PC-9 (cell line): ENCODE measurements at regions not wholly inside any gene's neighbourhood (a gene's known extent, or its start where the extent isn't known, plus 50 kb on each side); places are given as distances from the start of the nearest gene placed in this dataset.

Experiments used
- BruUV-seq: library from RNA; stranded (reverse); fragments of 400-500 nt; replicated peaks from 2 replicates; lab custom pipeline; 2021; lab: Mats Ljungman, UMichigan
- CTCF ChIA-PET: fragments of 300-600 bp; sonication (Branson Sonifier 250); formaldehyde crosslinking; loops from one replicate; lab custom pipeline; 2022; ENCODE audit warnings: antibody characterized with exemption; lab: Charles Lee
- POLR2A ChIA-PET: fragments of 300-600 bp; sonication (Branson Sonifier 250); formaldehyde crosslinking; loops from one replicate; lab custom pipeline; 2022; ENCODE audit warnings: antibody characterized with exemption; ENCODE audit not compliant: unreplicated experiment; lab: Charles Lee
- DNase-seq, 2 experiments: peaks; one replicate each; pipeline versions ENCODE4 v3.0.0 to v3.0.0-alpha.2; 2015 to 2022; ENCODE audit warnings: mixed read lengths in 1 of 2
- H2AFZ ChIP-seq: fragments of 200-600 bp; sonication (generic); 2 replicates; pipeline ENCODE4 v1.8.1; 2017; ENCODE audit warnings: antibody characterized with exemption
- H3F3A ChIP-seq: fragments of 200-600 bp; sonication (generic); 2 replicates; pipeline ENCODE4 v1.8.1; 2017; ENCODE audit warnings: antibody characterized with exemption, mild to moderate bottlenecking, low read depth; ENCODE audit not compliant: insufficient read depth
- H3K27ac ChIP-seq: fragments of 200-600 bp; sonication (generic); 2 replicates; pipeline ENCODE4 v1.6.1; 2016; ENCODE audit warnings: mixed run types
- H3K27me3 ChIP-seq: fragments of 200-600 bp; sonication (generic); 2 replicates; pipeline ENCODE4 v1.6.1; 2016; ENCODE audit warnings: low read depth, mixed run types; ENCODE audit not compliant: insufficient read depth
- H3K36me3 ChIP-seq: fragments of 200-600 bp; sonication (generic); 2 replicates; pipeline ENCODE4 v1.6.1; 2016; ENCODE audit warnings: low read depth, mixed run types
- H3K4me1 ChIP-seq: fragments of 200-600 bp; sonication (generic); replicated peaks from 2 replicates; pipeline ENCODE4 v1.6.1; 2016; ENCODE audit warnings: mixed run types; ENCODE audit not compliant: insufficient read depth
- H3K4me2 ChIP-seq: fragments of 200-600 bp; sonication (generic); 2 replicates; pipeline ENCODE4 v1.6.1; 2017; ENCODE audit warnings: mixed run types
- H3K4me3 ChIP-seq: fragments of 200-600 bp; sonication (generic); 2 replicates; pipeline ENCODE4 v1.6.1; 2016; ENCODE audit warnings: mixed run types
- H3K79me2 ChIP-seq: fragments of 200-600 bp; sonication (generic); 2 replicates; pipeline ENCODE4 v1.6.1; 2017; ENCODE audit warnings: low read depth, mixed run types
- H3K9me2 ChIP-seq: fragments of 200-600 bp; sonication (generic); 2 replicates; pipeline ENCODE4 v1.8.1; 2017; ENCODE audit warnings: mild to moderate bottlenecking; ENCODE audit not compliant: insufficient read depth
- H3K9me3 ChIP-seq: fragments of 200-600 bp; sonication (generic); 2 replicates; pipeline ENCODE4 v1.8.1; 2016; ENCODE audit warnings: low read depth; ENCODE audit not compliant: insufficient read depth
- H4K20me1 ChIP-seq: fragments of 200-600 bp; sonication (generic); 2 replicates; pipeline ENCODE4 v1.8.1; 2017; ENCODE audit not compliant: insufficient read depth
- EZH2 ChIP-seq: fragments of 200-600 bp; sonication (generic); IDR thresholded peaks from 2 replicates; pipeline ENCODE4 v1.8.0; 2017; ENCODE audit warnings: antibody characterized with exemption, low read depth
- intact Hi-C: fragments of 100-400 bp; cut with micrococcal nuclease; formaldehyde crosslinking; loops from one replicate; pipeline ENCODE4 v1.10.0; 2022; ENCODE audit not compliant: unreplicated experiment
- TF ChIP-seq, protein P1 (sequence below): fragments of 200-600 bp; sonication (generic); conservative IDR thresholded peaks from 2 replicates; pipeline ENCODE4 v1.6.1; 2017; ENCODE audit warnings: mixed run types, antibody characterized with exemption, mild to moderate bottlenecking, moderate library complexity

GRCh38 chr16:79532273-79532672 is 68.3 kb downstream of the MAF start:
- intact Hi-C loops: no loop called here
- ChIA-PET POLR2A (no interaction called here), CTCF (no interaction called here)
- peaks cover 20% of the 10 kb centered on the region for H3K27me3 ChIP-seq
- no peak for DNase-seq
- H3K79me2 ChIP-seq: no peaks in the 10 kb centered on the region
- no peaks in the 10 kb centered on the region for H3K9me3 ChIP-seq
- BruUV-seq: no TSS peak
- H2AFZ ChIP-seq: no peak overlapping the region
- no peaks in the 10 kb centered on the region for H3K36me3 ChIP-seq
- no peak overlapping the region for H3K4me2 ChIP-seq
- H3F3A ChIP-seq: no peaks in the 10 kb centered on the region
- no peaks in the 10 kb centered on the region for H3K4me1 ChIP-seq
- no peak for TF ChIP-seq EZH2
- TF ChIP-seq, protein P1, sequence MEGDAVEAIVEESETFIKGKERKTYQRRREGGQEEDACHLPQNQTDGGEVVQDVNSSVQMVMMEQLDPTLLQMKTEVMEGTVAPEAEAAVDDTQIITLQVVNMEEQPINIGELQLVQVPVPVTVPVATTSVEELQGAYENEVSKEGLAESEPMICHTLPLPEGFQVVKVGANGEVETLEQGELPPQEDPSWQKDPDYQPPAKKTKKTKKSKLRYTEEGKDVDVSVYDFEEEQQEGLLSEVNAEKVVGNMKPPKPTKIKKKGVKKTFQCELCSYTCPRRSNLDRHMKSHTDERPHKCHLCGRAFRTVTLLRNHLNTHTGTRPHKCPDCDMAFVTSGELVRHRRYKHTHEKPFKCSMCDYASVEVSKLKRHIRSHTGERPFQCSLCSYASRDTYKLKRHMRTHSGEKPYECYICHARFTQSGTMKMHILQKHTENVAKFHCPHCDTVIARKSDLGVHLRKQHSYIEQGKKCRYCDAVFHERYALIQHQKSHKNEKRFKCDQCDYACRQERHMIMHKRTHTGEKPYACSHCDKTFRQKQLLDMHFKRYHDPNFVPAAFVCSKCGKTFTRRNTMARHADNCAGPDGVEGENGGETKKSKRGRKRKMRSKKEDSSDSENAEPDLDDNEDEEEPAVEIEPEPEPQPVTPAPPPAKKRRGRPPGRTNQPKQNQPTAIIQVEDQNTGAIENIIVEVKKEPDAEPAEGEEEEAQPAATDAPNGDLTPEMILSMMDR: no peak
- no peaks in the 10 kb centered on the region for H4K20me1 ChIP-seq
- no peak overlapping the region for H3K4me3 ChIP-seq
- no peak overlapping the region for H3K27ac ChIP-seq
- no peaks in the 10 kb centered on the region; the same call in 1 of the 2 replicates for H3K9me2 ChIP-seq

GRCh38 chr16:79528338-79528737 is 72.2 kb downstream of the MAF start:
- Histone ChIP-seq H3K4me2 (no peak overlapping the region), H2AFZ (no peak overlapping the region), H3K4me3 (no peak overlapping the region), H3K79me2 (no peaks in the 10 kb centered on the region), H4K20me1 (no peaks in the 10 kb centered on the region), H3K27me3 (peaks cover 40% of the 10 kb centered on the region), H3K9me2 (no peaks in the 10 kb centered on the region), H3K36me3 (no peaks in the 10 kb centered on the region), H3K4me1 (no peaks in the 10 kb centered on the region), H3K9me3 (no peaks in the 10 kb centered on the region), H3F3A (no peaks in the 10 kb centered on the region), H3K27ac (no peak overlapping the region)
- CTCF ChIA-PET: no interaction called here
- TF ChIP-seq, protein P1: no peak
- no peak for TF ChIP-seq EZH2
- intact Hi-C loops: no loop called here
- DNase-seq: no peak
- no TSS peak for BruUV-seq
- POLR2A ChIA-PET: no interaction called here

- Histone ChIP-seq H3K4me1 (no peaks in the 10 kb centered on the region), H4K20me1 (no peaks in the 10 kb centered on the region), H3F3A (no peaks in the 10 kb centered on the region), H3K9me3 (no peaks in the 10 kb centered on the region), H3K27ac (no peak overlapping the region), H3K27me3 (peaks cover 34% of the 10 kb centered on the region), H3K79me2 (no peaks in the 10 kb centered on the region), H2AFZ (no peak overlapping the region), H3K9me2 (no peaks in the 10 kb centered on the region), H3K4me2 (no peak overlapping the region), H3K4me3 (no peak overlapping the region), H3K36me3 (no peaks in the 10 kb centered on the region)
- TF ChIP-seq, protein P1: no peak
- TF ChIP-seq EZH2: no peak
- intact Hi-C loops: no loop called here
- ChIA-PET POLR2A (no interaction called here), CTCF (no interaction called here)
- DNase-seq: no peak
- BruUV-seq: no TSS peak
Measured at GRCh38 chr16:79523971-79524370, 76.6 kb downstream of the MAF start.
